GM23338 (cell line): ENCODE measurements at regions not wholly inside any gene's neighbourhood (a gene's known extent, or its start where the extent isn't known, plus 50 kb on each side); places are given as distances from the start of the nearest gene placed in this dataset.

Source experiments
- ATAC-seq: fragments of 200-7000 bp; cut with Tn5 transposase; 3 replicates; pipeline ENCODE4 v1.9.1; 2020
- DNase-seq: peaks from one replicate; pipeline ENCODE4 v3.0.0-alpha.2; 2015; ENCODE audit warnings: low spot score
- H2AFZ ChIP-seq: fragments of 200-600 bp; sonication (generic); 2 replicates; pipeline ENCODE4 v1.8.0; 2016; ENCODE audit warnings: antibody characterized with exemption, mild to moderate bottlenecking, moderate library complexity
- H3F3A ChIP-seq: fragments of 200-600 bp; sonication (generic); replicated peaks from 2 replicates; pipeline ENCODE4 v1.8.0; 2017; ENCODE audit warnings: antibody characterized with exemption, mixed run types, low read depth
- H3K27ac ChIP-seq: fragments of 200-600 bp; sonication (generic); 2 replicates; pipeline ENCODE4 v1.6.1; 2016; ENCODE audit warnings: low read depth
- H3K27me3 ChIP-seq: fragments of 200-600 bp; sonication (generic); 2 replicates; pipeline ENCODE4 v1.8.0; 2016; ENCODE audit warnings: mild to moderate bottlenecking, mixed run types, moderate library complexity; ENCODE audit not compliant: insufficient read depth
- H3K36me3 ChIP-seq: fragments of 200-600 bp; sonication (generic); 2 replicates; pipeline ENCODE4 v1.8.0; 2016; ENCODE audit warnings: mild to moderate bottlenecking; ENCODE audit not compliant: insufficient read depth
- H3K4me1 ChIP-seq: fragments of 200-600 bp; sonication (generic); 2 replicates; pipeline ENCODE4 v1.8.0; 2016; ENCODE audit warnings: mild to moderate bottlenecking, moderate library complexity; ENCODE audit not compliant: insufficient read depth
- H3K4me2 ChIP-seq: fragments of 200-600 bp; sonication (generic); 2 replicates; pipeline ENCODE4 v1.7.1; 2017; ENCODE audit warnings: mixed run types
- H3K4me3 ChIP-seq: fragments of 200-600 bp; sonication (generic); 2 replicates; pipeline ENCODE4 v1.6.1; 2016; ENCODE audit warnings: mixed run types
- H3K79me2 ChIP-seq: fragments of 200-600 bp; sonication (generic); replicated peaks from 2 replicates; pipeline ENCODE4 v1.8.0; 2017; ENCODE audit warnings: mild to moderate bottlenecking; ENCODE audit not compliant: insufficient read depth
- H3K9me2 ChIP-seq: fragments of 200-600 bp; sonication (generic); 2 replicates; pipeline ENCODE4 v1.8.0; 2017; ENCODE audit not compliant: insufficient read depth
- H4K20me1 ChIP-seq: fragments of 200-600 bp; sonication (generic); replicated peaks from 2 replicates; pipeline ENCODE4 v1.8.0; 2017; ENCODE audit warnings: mild to moderate bottlenecking; ENCODE audit not compliant: insufficient read depth
- H3K27ac Mint-ChIP-seq: 2 replicates; pipeline ENCODE4 v1.8.0; 2020; ENCODE audit warnings: inconsistent platforms, mild to moderate bottlenecking, moderate library complexity, mixed read lengths
- H3K27me3 Mint-ChIP-seq: 3 replicates; pipeline ENCODE4 v1.8.0; 2022; ENCODE audit warnings: low read depth, mild to moderate bottlenecking, moderate library complexity, mixed read lengths, inconsistent platforms; ENCODE audit not compliant: insufficient read depth, poor library complexity
- H3K36me3 Mint-ChIP-seq: 3 replicates; pipeline ENCODE4 v1.8.0; 2021; ENCODE audit warnings: low read depth, mild to moderate bottlenecking, inconsistent platforms, moderate library complexity, mixed read lengths
- H3K4me1 Mint-ChIP-seq: 3 replicates; pipeline ENCODE4 v1.8.0; 2020; ENCODE audit warnings: mild to moderate bottlenecking, inconsistent platforms, mixed read lengths
- H3K4me3 Mint-ChIP-seq: 3 replicates; pipeline ENCODE4 v1.8.0; 2021; ENCODE audit warnings: moderate library complexity, mild to moderate bottlenecking, inconsistent platforms, mixed read lengths
- H3K9me3 Mint-ChIP-seq: 3 replicates; pipeline ENCODE4 v1.8.0; 2020; ENCODE audit warnings: moderate library complexity, mild to moderate bottlenecking, inconsistent platforms, mixed read lengths
- JUNB ChIP-seq: IDR thresholded peaks from one replicate; pipeline ENCODE4 v1.6.1; 2016; ENCODE audit warnings: antibody characterized with exemption; ENCODE audit not compliant: unreplicated experiment
- POLR2AphosphoS5 ChIP-seq: IDR thresholded peaks from 2 replicates; pipeline ENCODE4 v1.6.1; 2016; ENCODE audit warnings: antibody characterized with exemption, low read depth
- TF ChIP-seq, protein P1 (sequence below): fragments of 250-450 bp; sonication (Bioruptor Pico); IDR thresholded peaks from 2 replicates; pipeline ENCODE4 v1.5.0; 2020; ENCODE audit warnings: mild to moderate bottlenecking, moderate library complexity
- TF ChIP-seq, protein P2 (sequence below): IDR thresholded peaks from one replicate; pipeline ENCODE4 v1.6.1; 2018; ENCODE audit warnings: antibody characterized with exemption; ENCODE audit not compliant: unreplicated experiment
- TF ChIP-seq, protein P3 (sequence below): IDR thresholded peaks from 2 replicates; pipeline ENCODE4 v1.6.1; 2016; ENCODE audit warnings: antibody characterized with exemption
- TF ChIP-seq, protein P4 (sequence below), 2 experiments: fragments of 200-600 bp in 1 of 2; sonication (generic) in 1 of 2; conservative IDR thresholded peaks; 2 replicates each; pipeline versions ENCODE4 v1.5.1 to v1.6.1; 2016 to 2017; ENCODE audit warnings: antibody characterized with exemption in 2 of 2, low read depth in 2 of 2, mild to moderate bottlenecking in 2 of 2, moderate library complexity in 1 of 2

DNA sequence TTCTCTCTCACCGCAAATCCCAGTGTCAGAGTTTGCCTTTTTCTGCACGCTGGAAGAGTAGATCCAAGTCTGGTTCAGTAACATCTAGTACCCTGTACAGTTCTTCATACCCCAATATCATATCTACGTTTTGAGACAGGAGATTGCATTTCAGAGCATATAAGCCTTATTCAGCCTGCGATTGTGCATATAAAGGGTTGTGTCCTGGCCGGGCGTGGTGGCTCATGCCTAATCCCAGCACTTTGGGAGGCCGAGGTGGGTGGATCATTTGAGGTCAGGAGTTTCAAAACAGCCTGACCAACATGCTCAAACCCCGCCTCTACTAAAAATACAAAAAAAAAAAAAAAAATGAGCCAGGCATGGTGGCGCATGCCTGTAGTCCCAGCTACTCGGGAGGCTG, 104.9 kb downstream of the MTNR1B start:
- H3K4me2 ChIP-seq = 0 out of 2 replicates have a peak overlapping the region, but pooled peaks have one; percentile 22
- no peaks in the 10 kb centered on the region for H3K9me2 ChIP-seq
- H3K4me3 Mint-ChIP-seq = no peak overlapping the region
- H3K27ac ChIP-seq = peak overlapping the region; percentile 93
- peaks cover 13% of the 10 kb centered on the region for H3F3A ChIP-seq
- TF ChIP-seq, protein P1, sequence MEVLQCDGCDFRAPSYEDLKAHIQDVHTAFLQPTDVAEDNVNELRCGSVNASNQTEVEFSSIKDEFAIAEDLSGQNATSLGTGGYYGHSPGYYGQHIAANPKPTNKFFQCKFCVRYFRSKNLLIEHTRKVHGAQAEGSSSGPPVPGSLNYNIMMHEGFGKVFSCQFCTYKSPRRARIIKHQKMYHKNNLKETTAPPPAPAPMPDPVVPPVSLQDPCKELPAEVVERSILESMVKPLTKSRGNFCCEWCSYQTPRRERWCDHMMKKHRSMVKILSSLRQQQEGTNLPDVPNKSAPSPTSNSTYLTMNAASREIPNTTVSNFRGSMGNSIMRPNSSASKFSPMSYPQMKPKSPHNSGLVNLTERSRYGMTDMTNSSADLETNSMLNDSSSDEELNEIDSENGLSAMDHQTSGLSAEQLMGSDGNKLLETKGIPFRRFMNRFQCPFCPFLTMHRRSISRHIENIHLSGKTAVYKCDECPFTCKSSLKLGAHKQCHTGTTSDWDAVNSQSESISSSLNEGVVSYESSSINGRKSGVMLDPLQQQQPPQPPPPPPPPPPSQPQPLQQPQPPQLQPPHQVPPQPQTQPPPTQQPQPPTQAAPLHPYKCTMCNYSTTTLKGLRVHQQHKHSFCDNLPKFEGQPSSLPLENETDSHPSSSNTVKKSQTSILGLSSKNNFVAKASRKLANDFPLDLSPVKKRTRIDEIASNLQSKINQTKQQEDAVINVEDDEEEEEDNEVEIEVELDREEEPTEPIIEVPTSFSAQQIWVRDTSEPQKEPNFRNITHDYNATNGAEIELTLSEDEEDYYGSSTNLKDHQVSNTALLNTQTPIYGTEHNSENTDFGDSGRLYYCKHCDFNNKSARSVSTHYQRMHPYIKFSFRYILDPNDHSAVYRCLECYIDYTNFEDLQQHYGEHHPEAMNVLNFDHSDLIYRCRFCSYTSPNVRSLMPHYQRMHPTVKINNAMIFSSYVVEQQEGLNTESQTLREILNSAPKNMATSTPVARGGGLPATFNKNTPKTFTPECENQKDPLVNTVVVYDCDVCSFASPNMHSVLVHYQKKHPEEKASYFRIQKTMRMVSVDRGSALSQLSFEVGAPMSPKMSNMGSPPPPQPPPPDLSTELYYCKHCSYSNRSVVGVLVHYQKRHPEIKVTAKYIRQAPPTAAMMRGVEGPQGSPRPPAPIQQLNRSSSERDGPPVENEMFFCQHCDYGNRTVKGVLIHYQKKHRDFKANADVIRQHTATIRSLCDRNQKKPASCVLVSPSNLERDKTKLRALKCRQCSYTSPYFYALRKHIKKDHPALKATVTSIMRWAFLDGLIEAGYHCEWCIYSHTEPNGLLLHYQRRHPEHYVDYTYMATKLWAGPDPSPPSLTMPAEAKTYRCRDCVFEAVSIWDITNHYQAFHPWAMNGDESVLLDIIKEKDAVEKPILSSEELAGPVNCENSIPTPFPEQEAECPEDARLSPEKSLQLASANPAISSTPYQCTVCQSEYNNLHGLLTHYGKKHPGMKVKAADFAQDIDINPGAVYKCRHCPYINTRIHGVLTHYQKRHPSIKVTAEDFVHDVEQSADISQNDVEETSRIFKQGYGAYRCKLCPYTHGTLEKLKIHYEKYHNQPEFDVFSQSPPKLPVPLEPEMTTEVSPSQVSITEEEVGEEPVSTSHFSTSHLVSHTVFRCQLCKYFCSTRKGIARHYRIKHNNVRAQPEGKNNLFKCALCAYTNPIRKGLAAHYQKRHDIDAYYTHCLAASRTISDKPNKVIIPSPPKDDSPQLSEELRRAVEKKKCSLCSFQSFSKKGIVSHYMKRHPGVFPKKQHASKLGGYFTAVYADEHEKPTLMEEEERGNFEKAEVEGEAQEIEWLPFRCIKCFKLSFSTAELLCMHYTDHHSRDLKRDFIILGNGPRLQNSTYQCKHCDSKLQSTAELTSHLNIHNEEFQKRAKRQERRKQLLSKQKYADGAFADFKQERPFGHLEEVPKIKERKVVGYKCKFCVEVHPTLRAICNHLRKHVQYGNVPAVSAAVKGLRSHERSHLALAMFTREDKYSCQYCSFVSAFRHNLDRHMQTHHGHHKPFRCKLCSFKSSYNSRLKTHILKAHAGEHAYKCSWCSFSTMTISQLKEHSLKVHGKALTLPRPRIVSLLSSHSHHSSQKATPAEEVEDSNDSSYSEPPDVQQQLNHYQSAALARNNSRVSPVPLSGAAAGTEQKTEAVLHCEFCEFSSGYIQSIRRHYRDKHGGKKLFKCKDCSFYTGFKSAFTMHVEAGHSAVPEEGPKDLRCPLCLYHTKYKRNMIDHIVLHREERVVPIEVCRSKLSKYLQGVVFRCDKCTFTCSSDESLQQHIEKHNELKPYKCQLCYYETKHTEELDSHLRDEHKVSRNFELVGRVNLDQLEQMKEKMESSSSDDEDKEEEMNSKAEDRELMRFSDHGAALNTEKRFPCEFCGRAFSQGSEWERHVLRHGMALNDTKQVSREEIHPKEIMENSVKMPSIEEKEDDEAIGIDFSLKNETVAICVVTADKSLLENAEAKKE (CRISPR knock-in tag) = no peak
- TF ChIP-seq, protein P2, sequence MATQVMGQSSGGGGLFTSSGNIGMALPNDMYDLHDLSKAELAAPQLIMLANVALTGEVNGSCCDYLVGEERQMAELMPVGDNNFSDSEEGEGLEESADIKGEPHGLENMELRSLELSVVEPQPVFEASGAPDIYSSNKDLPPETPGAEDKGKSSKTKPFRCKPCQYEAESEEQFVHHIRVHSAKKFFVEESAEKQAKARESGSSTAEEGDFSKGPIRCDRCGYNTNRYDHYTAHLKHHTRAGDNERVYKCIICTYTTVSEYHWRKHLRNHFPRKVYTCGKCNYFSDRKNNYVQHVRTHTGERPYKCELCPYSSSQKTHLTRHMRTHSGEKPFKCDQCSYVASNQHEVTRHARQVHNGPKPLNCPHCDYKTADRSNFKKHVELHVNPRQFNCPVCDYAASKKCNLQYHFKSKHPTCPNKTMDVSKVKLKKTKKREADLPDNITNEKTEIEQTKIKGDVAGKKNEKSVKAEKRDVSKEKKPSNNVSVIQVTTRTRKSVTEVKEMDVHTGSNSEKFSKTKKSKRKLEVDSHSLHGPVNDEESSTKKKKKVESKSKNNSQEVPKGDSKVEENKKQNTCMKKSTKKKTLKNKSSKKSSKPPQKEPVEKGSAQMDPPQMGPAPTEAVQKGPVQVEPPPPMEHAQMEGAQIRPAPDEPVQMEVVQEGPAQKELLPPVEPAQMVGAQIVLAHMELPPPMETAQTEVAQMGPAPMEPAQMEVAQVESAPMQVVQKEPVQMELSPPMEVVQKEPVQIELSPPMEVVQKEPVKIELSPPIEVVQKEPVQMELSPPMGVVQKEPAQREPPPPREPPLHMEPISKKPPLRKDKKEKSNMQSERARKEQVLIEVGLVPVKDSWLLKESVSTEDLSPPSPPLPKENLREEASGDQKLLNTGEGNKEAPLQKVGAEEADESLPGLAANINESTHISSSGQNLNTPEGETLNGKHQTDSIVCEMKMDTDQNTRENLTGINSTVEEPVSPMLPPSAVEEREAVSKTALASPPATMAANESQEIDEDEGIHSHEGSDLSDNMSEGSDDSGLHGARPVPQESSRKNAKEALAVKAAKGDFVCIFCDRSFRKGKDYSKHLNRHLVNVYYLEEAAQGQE = no peak
- TF ChIP-seq JUNB (no peak), POLR2AphosphoS5 (no peak)
- TF ChIP-seq, protein P3, sequence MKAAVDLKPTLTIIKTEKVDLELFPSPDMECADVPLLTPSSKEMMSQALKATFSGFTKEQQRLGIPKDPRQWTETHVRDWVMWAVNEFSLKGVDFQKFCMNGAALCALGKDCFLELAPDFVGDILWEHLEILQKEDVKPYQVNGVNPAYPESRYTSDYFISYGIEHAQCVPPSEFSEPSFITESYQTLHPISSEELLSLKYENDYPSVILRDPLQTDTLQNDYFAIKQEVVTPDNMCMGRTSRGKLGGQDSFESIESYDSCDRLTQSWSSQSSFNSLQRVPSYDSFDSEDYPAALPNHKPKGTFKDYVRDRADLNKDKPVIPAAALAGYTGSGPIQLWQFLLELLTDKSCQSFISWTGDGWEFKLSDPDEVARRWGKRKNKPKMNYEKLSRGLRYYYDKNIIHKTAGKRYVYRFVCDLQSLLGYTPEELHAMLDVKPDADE = no peak
- TF ChIP-seq, protein P4, sequence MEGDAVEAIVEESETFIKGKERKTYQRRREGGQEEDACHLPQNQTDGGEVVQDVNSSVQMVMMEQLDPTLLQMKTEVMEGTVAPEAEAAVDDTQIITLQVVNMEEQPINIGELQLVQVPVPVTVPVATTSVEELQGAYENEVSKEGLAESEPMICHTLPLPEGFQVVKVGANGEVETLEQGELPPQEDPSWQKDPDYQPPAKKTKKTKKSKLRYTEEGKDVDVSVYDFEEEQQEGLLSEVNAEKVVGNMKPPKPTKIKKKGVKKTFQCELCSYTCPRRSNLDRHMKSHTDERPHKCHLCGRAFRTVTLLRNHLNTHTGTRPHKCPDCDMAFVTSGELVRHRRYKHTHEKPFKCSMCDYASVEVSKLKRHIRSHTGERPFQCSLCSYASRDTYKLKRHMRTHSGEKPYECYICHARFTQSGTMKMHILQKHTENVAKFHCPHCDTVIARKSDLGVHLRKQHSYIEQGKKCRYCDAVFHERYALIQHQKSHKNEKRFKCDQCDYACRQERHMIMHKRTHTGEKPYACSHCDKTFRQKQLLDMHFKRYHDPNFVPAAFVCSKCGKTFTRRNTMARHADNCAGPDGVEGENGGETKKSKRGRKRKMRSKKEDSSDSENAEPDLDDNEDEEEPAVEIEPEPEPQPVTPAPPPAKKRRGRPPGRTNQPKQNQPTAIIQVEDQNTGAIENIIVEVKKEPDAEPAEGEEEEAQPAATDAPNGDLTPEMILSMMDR (conservative IDR thresholded peaks at IDR 0.05; ENCODE audit: low read depth in 2 of 2) = no peak
- H3K4me1 ChIP-seq = peaks cover 38% of the 10 kb centered on the region
- no peaks in the 10 kb centered on the region for H3K27me3 Mint-ChIP-seq
- no peak overlapping the region for H3K4me3 ChIP-seq
- H3K79me2 ChIP-seq = no peaks in the 10 kb centered on the region
- DNase-seq (no peak), ATAC-seq (no peak)
- H3K36me3 Mint-ChIP-seq = peaks cover 22% of the 10 kb centered on the region
- no peaks in the 10 kb centered on the region for H3K27me3 ChIP-seq
- H3K36me3 ChIP-seq = no peaks in the 10 kb centered on the region
- peaks cover 35% of the 10 kb centered on the region for H3K4me1 Mint-ChIP-seq
- H2AFZ ChIP-seq = no peak overlapping the region
- peaks cover 17% of the 10 kb centered on the region for H3K9me3 Mint-ChIP-seq
- H3K27ac Mint-ChIP-seq = no peak overlapping the region
- no peaks in the 10 kb centered on the region for H4K20me1 ChIP-seq
